GM12878 (cell line): ENCODE measurements at regions not wholly inside any gene's neighbourhood (a gene's known extent, or its start where the extent isn't known, plus 50 kb on each side); places are given as distances from the start of the nearest gene placed in this dataset.

ENCODE experiments used
- E2F8 ChIP-seq: fragments of 450-650 bp; IDR thresholded peaks from 2 replicates; pipeline ENCODE4 v1.6.1; 2018; ENCODE audit warnings: mild to moderate bottlenecking, low read depth, moderate library complexity; ENCODE audit not compliant: partially characterized antibody
- E4F1 ChIP-seq: fragments of 450-650 bp; IDR thresholded peaks from 2 replicates; pipeline ENCODE4 v1.6.1; 2018; ENCODE audit warnings: borderline replicate concordance, mild to moderate bottlenecking; ENCODE audit not compliant: partially characterized antibody
- ELK1 ChIP-seq: IDR thresholded peaks from 2 replicates; pipeline ENCODE4 v1.6.1; 2012; ENCODE audit warnings: low read depth, low read length, improper control_type of control experiment
- ESRRA ChIP-seq: IDR thresholded peaks from 2 replicates; pipeline ENCODE4 v1.6.1; 2012; ENCODE audit warnings: mild to moderate bottlenecking, low read length, improper control_type of control experiment
- IRF3 ChIP-seq: fragments of 450-650 bp; IDR thresholded peaks from 2 replicates; pipeline ENCODE4 v1.6.1; 2014; ENCODE audit warnings: mild to moderate bottlenecking
- KAT2A ChIP-seq: conservative IDR thresholded peaks from 2 replicates; pipeline ENCODE4 v1.6.1; 2011; ENCODE audit warnings: low read depth, low read length; ENCODE audit not compliant: control insufficient read depth
- PAX8 ChIP-seq: fragments of 450-650 bp; IDR thresholded peaks from 2 replicates; pipeline ENCODE4 v1.6.1; 2017; ENCODE audit warnings: mild to moderate bottlenecking, moderate library complexity
- STAT1 ChIP-seq: fragments of 450-650 bp; conservative IDR thresholded peaks from 2 replicates; pipeline ENCODE4 v1.6.1; 2014; ENCODE audit warnings: antibody characterized with exemption, mild to moderate bottlenecking
- SUZ12 ChIP-seq: fragments of 200-600 bp; sonication (generic); IDR thresholded peaks from one replicate; pipeline ENCODE4 v1.6.1; 2018; ENCODE audit warnings: antibody characterized with exemption, mild to moderate bottlenecking; ENCODE audit not compliant: unreplicated experiment
- ZBTB33 ChIP-seq: fragments of 450-650 bp; IDR thresholded peaks from 2 replicates; pipeline ENCODE4 v1.6.1; 2017; ENCODE audit warnings: mild to moderate bottlenecking
- ZBTB40 ChIP-seq: fragments of 450-650 bp; IDR thresholded peaks from 2 replicates; pipeline ENCODE4 v1.6.1; 2016; ENCODE audit warnings: mild to moderate bottlenecking, moderate library complexity, borderline replicate concordance

- TF ChIP-seq ZBTB40 (no peak), ELK1 (no peak), STAT1 (no peak), PAX8 (no peak), SUZ12 (no peak), ESRRA (no peak), E4F1 (no peak), IRF3 (no peak), ZBTB33 (no peak), E2F8 (no peak), KAT2A (no peak)
Observed at GRCh38 chr2:184371641-184372040, 226.7 kb upstream of the ZNF804A start (continued).
